Right atrium auricular region (tissue), 2 donors: ENCODE measurements at regions not wholly inside any gene's neighbourhood (a gene's known extent, or its start where the extent isn't known, plus 50 kb on each side); places are given as distances from the start of the nearest gene placed in this dataset.

ENCODE experiments used
- DNase-seq: peaks from one replicate; pipeline ENCODE4 v3.0.0-alpha.2; 2019; ENCODE audit warnings: low spot score
- H3K27ac ChIP-seq, 2 donors: fragments of 200-600 bp; sonication (generic); 1 replicate in 1 of 2; 2 replicates in 1 of 2; pipeline ENCODE4 v1.5.1; 2016 to 2019
- H3K27me3 ChIP-seq, 2 donors: fragments of 200-600 bp; sonication (generic); one replicate each; pipeline versions ENCODE4 v1.5.1 to v1.6.0; 2017 to 2019
- H3K36me3 ChIP-seq: fragments of 200-600 bp; sonication (generic); one replicate; pipeline ENCODE4 v1.5.1; 2016
- H3K4me1 ChIP-seq, 2 donors: fragments of 200-600 bp; sonication (generic); one replicate each; pipeline versions ENCODE4 v1.5.1 to v1.6.0; 2017 to 2019
- H3K4me3 ChIP-seq, 2 donors: fragments of 200-600 bp; sonication (generic); 1 replicate in 1 of 2; 2 replicates in 1 of 2; pipeline ENCODE4 v1.5.1; 2017 to 2019; ENCODE audit warnings: mild to moderate bottlenecking in 1 of 2, moderate library complexity in 1 of 2
- H3K9me3 ChIP-seq, 2 donors: fragments of 200-600 bp; sonication (generic); one replicate each; pipeline ENCODE4 v1.5.1; 2019
- CTCF ChIP-seq, 2 donors: fragments of 200-600 bp; sonication (generic); IDR thresholded peaks; one replicate each; pipeline ENCODE4 v1.5.1; 2019; ENCODE audit warnings: antibody characterized with exemption in 2 of 2

- Histone ChIP-seq H3K4me1 (no peaks in the 10 kb centered on the region), H3K36me3 (no peaks in the 10 kb centered on the region), H3K27me3 (no peaks in the 10 kb centered on the region), H3K9me3 (no peaks in the 10 kb centered on the region), H3K27ac (no peak overlapping the region), H3K4me3 (no peak overlapping the region)
- no peak for TF ChIP-seq CTCF (IDR thresholded peaks at IDR 0.05)
- no peak for DNase-seq
Measured at GRCh38 chr10:78706256-78706655, 362.5 kb upstream of the ZMIZ1 start.

- Histone ChIP-seq H3K9me3 (no peaks in the 10 kb centered on the region), H3K4me1 (no peaks in the 10 kb centered on the region), H3K27me3 (no peaks in the 10 kb centered on the region), H3K4me3 (no peak overlapping the region), H3K36me3 (no peaks in the 10 kb centered on the region), H3K27ac (no peak overlapping the region)
- TF ChIP-seq CTCF (IDR thresholded peaks at IDR 0.05), result no peak
- no peak for DNase-seq
Measured at GRCh38 chr10:78706726-78707540, 361.8 kb upstream of the ZMIZ1 start.

- Histone ChIP-seq H3K27ac (no peak overlapping the region), H3K4me3 (no peak overlapping the region), H3K4me1 (no peaks in the 10 kb centered on the region), H3K27me3 (no peaks in the 10 kb centered on the region), H3K36me3 (no peaks in the 10 kb centered on the region), H3K9me3 (no peaks in the 10 kb centered on the region)
- no peak for DNase-seq
- TF ChIP-seq CTCF (IDR thresholded peaks at IDR 0.05), result no peak
Measured at GRCh38 chr10:78707745-78708144, 361.0 kb upstream of the ZMIZ1 start.

- DNase-seq, result no peak
- H3K9me3 ChIP-seq, result no peaks in the 10 kb centered on the region
- no peaks in the 10 kb centered on the region for H3K36me3 ChIP-seq
- peaks cover 0 to 11% of the 10 kb centered on the region in 2 donors for H3K4me1 ChIP-seq
- no peak overlapping the region for H3K27ac ChIP-seq
- no peak overlapping the region for H3K4me3 ChIP-seq
- TF ChIP-seq CTCF (IDR thresholded peaks at IDR 0.05), result no peak
- no peaks in the 10 kb centered on the region for H3K27me3 ChIP-seq
Measured at GRCh38 chr10:78712147-78712546, 356.6 kb upstream of the ZMIZ1 start.

- no peak for TF ChIP-seq CTCF (IDR thresholded peaks at IDR 0.05)
- DNase-seq, result no peak
- Histone ChIP-seq H3K36me3 (no peaks in the 10 kb centered on the region), H3K9me3 (no peaks in the 10 kb centered on the region), H3K27me3 (no peaks in the 10 kb centered on the region), H3K4me3 (no peak overlapping the region), H3K4me1 (peaks cover 0 to 17% of the 10 kb centered on the region in 2 donors), H3K27ac (no peak overlapping the region)
Measured at GRCh38 chr10:78713659-78714058, 355.1 kb upstream of the ZMIZ1 start.

GRCh38 chr10:78714225-78714624, 354.5 kb upstream of the ZMIZ1 start:
- TF ChIP-seq CTCF (IDR thresholded peaks at IDR 0.05), result no peak
- Histone ChIP-seq H3K27me3 (no peaks in the 10 kb centered on the region), H3K9me3 (no peaks in the 10 kb centered on the region), H3K27ac (no peak overlapping the region), H3K4me3 (no peak overlapping the region), H3K36me3 (no peaks in the 10 kb centered on the region), H3K4me1 (peaks cover 0 to 17% of the 10 kb centered on the region in 2 donors)
- no peak for DNase-seq
